GM18951 (cell line): ENCODE measurements at regions not wholly inside any gene's neighbourhood (a gene's known extent, or its start where the extent isn't known, plus 50 kb on each side); places are given as distances from the start of the nearest gene placed in this dataset.

Experiments used
- POLR2A ChIP-seq: IDR thresholded peaks from 4 replicates; pipeline ENCODE4 v1.6.1; 2011; ENCODE audit warnings: mild to moderate bottlenecking; ENCODE audit not compliant: insufficient read length, insufficient read depth; ENCODE audit errors: extremely low read depth
- in situ Hi-C: fragments of 300-500 bp; cut with MboI; formaldehyde crosslinking; loops from one replicate; pipeline ENCODE4 v1.12.0; 2022; ENCODE audit warnings: low sequenced_read_pairs, mixed read lengths, inconsistent platforms; ENCODE audit not compliant: unreplicated experiment

DNA sequence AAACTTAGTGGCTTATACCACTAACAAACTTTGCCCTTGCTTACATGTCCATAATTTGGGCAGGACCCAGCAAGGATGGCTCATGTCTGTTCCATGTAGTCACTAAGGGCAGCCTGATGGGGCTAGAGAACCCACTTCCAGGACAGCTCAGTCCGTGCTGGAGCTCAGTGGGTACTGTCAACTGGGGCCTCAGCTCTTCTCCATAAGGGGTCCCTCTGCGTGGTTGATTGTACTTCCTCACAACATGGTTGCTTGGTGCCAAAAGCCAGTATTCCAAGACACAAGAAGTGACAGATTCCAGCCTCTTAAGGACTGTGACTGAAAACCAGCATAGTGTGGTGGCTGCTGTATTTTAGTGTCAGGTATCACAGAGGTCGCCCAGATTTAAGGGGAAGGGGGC, 675.2 kb downstream of the TBC1D22A start:
- in situ Hi-C loops, result no loop called here
- no peak for TF ChIP-seq POLR2A

DNA sequence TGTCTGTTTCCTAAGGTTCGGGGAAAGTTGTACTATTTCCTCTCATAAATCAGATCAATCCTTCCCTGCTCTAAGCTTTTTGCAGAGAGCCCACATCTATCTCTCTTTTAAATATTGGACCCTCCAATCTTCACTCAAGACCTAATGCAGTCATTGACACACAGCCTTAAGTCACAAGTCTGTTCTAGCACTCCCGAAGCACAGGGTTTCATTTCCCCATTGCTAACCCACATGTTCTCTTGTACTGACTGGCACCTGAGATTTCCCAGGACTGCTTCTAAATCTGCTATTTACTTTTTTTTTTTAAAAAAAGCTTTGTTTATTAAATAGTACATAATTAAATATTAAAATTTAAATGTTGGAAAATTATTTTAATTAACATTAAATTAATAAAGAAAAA, 674.7 kb downstream of the TBC1D22A start:
- in situ Hi-C loops, result no loop called here

DNA sequence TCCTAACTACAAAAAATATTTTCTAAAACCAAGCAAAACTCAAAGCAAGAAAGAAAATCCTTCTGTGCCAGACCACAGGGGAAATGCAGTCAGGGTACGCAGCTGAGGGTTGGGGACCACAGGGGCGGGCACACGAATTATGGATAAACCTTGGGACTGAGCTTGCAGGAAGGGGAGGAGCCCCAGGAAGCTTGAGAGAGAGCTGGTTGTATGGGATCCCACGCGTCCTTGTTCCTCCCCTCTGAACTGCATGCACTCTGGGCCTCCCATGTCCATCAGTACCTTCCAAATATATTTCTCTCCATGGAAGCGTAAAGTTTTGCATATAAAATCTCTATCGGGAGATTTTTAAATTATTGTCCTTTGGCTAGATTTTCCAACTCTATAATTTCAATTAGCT, 673.4 kb downstream of the TBC1D22A start:
- no peak for TF ChIP-seq POLR2A
- in situ Hi-C loops, result no loop called here

More for the DNA sequence above, 674.7 kb downstream of the TBC1D22A start:
- no peak for TF ChIP-seq POLR2A

DNA sequence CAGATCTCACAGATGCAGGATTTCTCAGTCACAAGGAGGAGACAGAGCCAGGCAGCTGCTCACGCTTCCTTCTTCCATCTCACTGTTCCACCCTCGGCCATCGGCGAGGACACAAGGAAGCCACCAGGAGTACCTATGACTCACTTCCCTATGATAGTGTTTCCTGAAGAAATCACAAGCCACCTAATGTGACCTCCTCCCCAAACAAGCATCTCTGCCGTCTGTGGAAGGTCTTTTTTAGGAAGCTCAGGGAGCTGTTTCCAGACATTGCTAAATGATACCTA, 672.7 kb downstream of the TBC1D22A start:
- no peak for TF ChIP-seq POLR2A
- in situ Hi-C loops, result no loop called here

DNA sequence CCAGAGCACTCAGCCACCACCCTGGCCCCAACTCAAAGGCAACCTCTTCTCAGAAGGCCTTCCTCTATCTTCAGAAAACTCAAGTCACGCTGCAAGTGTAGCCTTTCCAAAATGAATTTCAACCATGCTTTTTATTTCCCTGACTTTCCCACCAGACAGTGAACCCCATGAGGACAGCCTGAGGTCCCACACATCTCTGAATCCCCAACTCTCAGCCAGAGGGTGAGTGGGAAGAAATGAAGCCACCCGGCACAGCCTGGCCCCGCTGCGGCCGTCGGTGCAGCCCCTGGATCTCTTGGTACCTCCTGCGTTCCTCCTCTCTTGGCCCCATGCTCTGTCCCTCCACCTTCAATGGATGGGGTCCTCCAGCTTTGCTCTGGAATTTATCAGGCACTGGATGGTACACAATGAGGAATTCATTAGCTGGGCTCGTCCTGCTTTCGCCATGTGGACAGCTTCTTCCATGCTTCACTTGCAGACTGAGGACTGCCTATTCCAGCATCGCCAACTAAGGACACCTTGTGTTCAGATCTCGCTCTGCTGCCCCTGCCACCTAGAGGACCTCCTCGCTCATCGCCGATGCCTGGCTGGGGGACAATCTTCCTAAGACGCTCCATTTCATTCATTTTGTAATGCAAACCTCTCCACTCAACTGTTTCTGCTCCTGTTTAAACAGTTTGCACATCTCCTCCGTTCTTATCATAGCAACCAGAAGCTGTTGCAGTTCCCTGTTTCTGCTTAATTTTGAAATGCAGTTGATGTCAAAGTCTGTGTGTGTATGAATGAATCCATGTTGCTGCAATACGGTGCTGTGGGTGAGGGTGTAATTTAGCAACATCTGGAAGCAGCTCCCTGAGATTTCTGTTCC, 672.1 kb downstream of the TBC1D22A start:
- no peak for TF ChIP-seq POLR2A
- in situ Hi-C loops, result no loop called here

DNA sequence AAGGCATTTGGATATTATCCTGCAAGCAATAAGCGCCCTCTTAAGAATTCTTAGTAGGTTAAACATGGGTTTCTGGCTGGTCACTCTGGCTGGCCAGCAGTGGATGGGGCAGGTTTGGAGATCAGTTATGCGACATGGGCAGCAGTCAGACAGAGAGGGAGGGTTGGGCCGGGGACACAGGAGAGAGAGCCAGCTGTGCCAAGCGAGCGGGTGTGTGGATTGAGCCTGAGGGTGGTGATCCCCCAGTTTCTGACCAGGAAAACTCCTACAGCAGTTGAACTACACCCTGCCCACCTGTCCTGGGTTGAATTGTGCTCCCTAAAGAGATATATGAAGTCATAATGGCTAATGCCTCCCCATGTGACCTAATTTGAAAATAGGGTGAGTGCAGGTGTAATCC, 671.2 kb downstream of the TBC1D22A start:
- in situ Hi-C loops, result no loop called here

DNA sequence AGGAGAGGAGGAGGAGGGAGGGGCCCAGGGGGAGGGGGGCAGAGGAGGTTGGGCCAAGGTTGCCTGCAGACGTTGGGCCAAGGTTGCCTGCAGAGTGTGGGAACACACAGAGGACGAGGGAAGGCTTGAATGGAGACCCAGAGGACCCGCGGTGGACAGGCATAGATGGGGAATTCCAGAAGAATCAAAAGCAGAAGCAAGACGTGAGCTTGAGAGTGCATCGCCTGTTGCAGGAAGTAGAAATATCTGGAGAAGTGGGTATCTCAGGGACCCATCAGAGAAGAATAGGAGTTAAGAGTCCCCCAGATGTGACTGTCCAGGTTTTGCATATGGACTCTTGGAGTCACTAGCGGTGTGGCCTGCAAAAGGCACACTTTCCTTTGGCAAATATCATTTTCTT, 670.2 kb downstream of the TBC1D22A start:
- in situ Hi-C loops, result no loop called here
- TF ChIP-seq POLR2A, result no peak

More for the DNA sequence above, 671.2 kb downstream of the TBC1D22A start:
- no peak for TF ChIP-seq POLR2A

DNA sequence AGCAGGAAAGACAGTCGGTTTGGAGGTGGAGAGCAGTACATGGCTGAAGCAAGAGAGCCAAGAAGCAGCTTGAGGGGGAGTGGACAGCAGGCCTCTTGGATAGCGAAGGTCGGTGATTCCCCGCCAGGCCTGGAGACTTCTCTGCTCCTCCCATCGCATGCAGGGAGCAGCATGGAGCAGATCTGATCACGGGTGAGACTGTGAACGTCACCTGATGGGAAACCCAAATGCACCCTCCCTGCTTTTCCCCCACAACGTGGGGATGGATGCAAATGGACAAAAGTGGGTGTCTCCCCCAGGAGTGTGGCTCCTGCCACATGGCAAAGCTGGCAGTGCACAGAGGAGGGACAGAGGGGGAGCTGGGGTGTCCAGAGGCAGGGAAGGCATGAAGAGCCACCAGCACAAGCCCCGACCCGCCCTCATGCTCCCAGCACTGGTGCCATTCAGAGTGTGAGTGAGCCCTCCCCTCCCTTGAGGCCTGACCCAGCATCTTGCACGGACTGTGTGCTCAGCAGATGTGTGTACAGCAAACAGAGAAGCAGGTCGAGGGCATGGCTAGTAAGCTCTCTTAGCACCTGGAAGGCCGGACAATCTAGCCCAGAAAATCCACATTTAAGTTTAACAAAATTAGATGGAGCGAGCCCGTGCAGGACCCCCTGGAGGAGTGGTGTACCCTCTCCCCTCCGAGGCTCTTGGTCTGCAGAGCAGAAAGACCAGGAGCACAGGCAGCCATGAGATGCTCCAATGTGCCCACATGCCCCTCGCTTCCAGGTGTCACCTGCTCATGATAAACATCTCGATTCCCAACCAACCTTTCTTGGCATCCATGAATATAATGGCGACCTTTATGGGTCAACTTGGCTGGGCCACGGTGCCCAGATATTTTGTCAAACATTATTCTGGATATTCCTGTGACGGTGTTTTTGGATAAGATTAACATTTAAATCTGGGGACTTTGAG, 661.7 kb downstream of the TBC1D22A start:
- no peak for TF ChIP-seq POLR2A
- in situ Hi-C loops, result no loop called here

DNA sequence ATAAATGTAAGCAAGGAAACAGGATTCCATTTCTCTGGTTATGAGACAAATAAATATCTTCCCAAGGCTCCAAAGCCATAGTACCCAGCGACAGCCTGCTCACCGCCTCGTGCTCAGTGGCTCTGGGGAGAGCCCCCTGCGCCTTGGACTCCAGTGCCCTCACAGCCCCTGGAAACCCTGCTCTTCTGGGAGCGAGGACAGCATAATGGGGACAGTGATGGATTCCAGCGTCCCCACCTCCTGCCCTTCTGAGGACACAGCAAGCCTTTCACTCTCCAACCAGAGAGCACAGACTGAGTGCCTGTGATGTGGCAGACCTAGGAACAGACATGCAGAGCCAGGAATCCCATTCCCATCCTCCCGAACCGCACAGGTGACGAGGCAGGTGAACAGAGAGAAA, 660.8 kb downstream of the TBC1D22A start:
- in situ Hi-C loops, result no loop called here
- TF ChIP-seq POLR2A, result no peak

DNA sequence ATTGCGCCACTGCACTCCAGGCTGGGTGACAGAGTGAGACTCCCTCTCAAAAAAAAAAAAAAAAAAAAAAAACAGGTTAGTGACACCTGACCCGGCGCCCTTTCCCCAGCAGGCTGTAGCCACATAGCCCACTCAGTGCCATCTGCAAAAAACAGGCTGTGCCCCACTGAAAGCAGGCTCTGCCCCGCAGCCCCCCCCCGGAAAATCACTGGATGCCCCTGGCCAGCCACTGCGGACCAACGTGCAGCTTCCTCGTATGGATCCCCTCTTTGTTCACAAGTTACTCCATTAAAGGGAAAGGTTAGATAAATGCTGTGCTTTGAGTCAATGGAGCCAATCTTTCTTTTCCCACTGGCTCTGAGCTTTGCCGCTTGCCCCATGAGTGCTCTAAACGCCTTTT, 660.3 kb downstream of the TBC1D22A start:
- in situ Hi-C loops, result no loop called here
- TF ChIP-seq POLR2A, result no peak

DNA sequence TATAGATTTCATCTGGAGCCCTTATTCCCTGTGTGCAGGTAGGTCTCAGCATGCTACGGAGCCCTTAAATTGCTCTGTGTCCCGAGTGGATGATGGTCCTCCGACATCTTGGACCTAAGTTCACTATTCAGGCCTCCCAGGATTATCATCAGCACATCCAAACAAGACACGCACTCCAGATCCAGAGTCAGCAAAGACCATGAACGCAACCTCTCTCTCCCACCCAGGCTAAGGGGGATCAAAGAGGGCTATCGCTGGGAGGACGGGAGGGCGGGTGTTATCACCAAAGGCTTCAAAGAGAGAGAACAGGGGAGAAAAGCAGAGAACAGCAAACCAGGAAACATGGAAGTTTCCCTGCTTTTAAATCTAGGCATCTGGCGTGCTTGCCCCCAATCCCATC, 659.4 kb downstream of the TBC1D22A start:
- in situ Hi-C loops, result no loop called here
- no peak for TF ChIP-seq POLR2A

DNA sequence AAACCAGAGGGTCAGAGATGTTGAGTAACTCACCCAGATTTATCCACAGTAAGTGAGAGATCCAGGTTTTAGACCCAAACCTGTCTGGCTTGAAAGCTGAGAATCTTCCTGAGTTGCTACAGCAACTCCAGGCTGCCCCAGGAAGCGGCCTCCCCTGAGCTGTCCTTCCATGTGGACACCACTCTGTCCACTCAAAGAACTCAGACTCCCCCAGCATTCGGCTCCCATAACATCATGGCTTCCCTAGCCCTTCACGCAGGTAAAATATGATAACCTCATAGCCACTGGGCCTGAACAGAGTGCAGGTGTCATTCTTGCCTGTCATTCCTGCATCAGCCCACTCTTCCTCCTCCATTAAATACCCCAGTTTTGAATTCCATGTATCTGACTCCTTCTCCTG, 657.8 kb downstream of the TBC1D22A start:
- in situ Hi-C loops, result no loop called here
- no peak for TF ChIP-seq POLR2A

DNA sequence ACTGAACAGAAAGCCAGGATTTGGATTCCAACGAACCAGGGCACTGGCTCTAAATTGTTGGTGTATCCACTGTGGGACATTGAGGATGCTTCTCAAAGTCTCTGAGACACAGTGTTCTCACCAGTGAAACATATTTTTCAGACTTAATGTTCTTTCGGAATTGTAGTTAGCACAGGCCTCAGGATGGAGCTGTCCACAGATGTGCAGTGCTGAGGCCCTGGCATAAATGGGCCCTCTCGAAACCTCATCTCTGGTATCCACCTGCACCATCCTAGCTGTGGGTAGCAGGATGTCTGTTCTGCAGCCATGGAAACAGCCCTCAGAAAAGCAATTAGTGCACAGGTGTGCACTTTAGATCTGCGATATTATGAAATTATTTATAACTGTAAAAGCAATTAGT, 656.8 kb downstream of the TBC1D22A start:
- TF ChIP-seq POLR2A, result no peak
- in situ Hi-C loops, result no loop called here

DNA sequence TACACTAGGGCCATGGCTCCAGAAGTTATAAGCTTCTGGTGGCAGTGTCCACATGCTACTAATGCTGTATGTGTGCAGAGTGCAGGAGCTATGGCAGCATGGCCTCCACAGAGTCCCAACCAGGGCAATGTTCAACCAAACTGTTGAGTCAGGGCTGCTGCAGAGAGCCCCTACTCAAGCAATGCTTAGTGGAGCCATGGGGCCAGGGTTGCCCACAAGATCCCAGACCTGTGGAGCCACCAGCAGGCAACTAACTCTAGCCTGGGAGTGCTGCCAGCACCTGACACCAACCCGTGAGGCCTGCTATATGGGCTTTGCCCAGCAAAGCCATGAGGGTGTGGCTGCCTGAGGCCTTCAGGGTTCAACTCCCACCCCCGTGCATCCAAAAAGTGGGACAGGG, 655.2 kb downstream of the TBC1D22A start:
- in situ Hi-C loops, result no loop called here
- no peak for TF ChIP-seq POLR2A

DNA sequence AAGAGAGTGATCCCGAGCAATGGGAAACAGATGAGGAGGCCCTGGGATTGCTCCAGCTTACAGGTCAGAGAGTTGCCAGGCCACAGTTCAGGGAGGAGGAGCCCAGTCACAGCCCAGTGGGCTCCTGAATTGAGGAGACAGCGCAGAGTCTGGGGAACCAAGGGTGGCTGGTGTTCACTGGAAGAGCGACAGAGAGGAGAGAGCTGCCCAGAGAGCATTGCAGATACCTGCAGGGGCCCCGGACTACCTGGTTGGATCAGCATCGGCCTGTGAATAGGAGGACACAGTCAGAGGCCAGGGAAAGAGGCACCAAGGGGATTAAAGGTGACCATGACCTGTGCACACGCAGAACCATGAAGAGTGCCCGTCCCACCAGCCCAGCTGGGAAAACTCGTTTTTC, 648.6 kb downstream of the TBC1D22A start:
- no peak for TF ChIP-seq POLR2A
- in situ Hi-C loops, result no loop called here
